Endothelial cell of hepatic sinusoid (primary cell): ENCODE measurements at regions not wholly inside any gene's neighbourhood (a gene's known extent, or its start where the extent isn't known, plus 50 kb on each side); places are given as distances from the start of the nearest gene placed in this dataset.

ENCODE experiments used
- in situ Hi-C: cut with HindIII; loops from 2 replicates; pipeline ENCODE4 v1.10.0; 2017; ENCODE audit warnings: low sequenced_read_pairs

- in situ Hi-C loops: no loop called here
These were observed 158.7 kb upstream of the ZNF507 start for GRCh38 chr19:32186542-32187330.

GRCh38 chr19:32188921-32189320 lies 156.5 kb upstream of the ZNF507 start:
- in situ Hi-C loops: no loop called here

GRCh38 chr19:32189956-32190706 lies 155.3 kb upstream of the ZNF507 start:
- in situ Hi-C loops: no loop called here

- in situ Hi-C loops: no loop called here
These were observed 153.5 kb upstream of the ZNF507 start for GRCh38 chr19:32191921-32192320.

GRCh38 chr19:32195706-32196610 lies 149.5 kb upstream of the ZNF507 start:
- in situ Hi-C loops: no loop called here

GRCh38 chr19:32196690-32197420 lies 148.6 kb upstream of the ZNF507 start:
- in situ Hi-C loops: no loop called here

- in situ Hi-C loops: no loop called here
These were observed 147.2 kb upstream of the ZNF507 start for GRCh38 chr19:32197896-32198882.

GRCh38 chr19:32199501-32200040 lies 145.8 kb upstream of the ZNF507 start:
- in situ Hi-C loops: no loop called here

GRCh38 chr19:32200312-32201038 lies 144.9 kb upstream of the ZNF507 start:
- in situ Hi-C loops: no loop called here

- in situ Hi-C loops: no loop called here
These were observed 144.2 kb upstream of the ZNF507 start for GRCh38 chr19:32201211-32201610.

- in situ Hi-C loops: no loop called here
These were observed 143.8 kb upstream of the ZNF507 start for GRCh38 chr19:32201636-32202051.

GRCh38 chr19:32202244-32202643 lies 143.2 kb upstream of the ZNF507 start:
- in situ Hi-C loops: no loop called here

GRCh38 chr19:32203161-32203560 lies 142.2 kb upstream of the ZNF507 start:
- in situ Hi-C loops: no loop called here

GRCh38 chr19:32206065-32206464 lies 139.3 kb upstream of the ZNF507 start:
- in situ Hi-C loops: no loop called here

- in situ Hi-C loops: no loop called here
These were observed 137.3 kb upstream of the ZNF507 start for GRCh38 chr19:32208060-32208459.

- in situ Hi-C loops: no loop called here
These were observed 126.0 kb upstream of the ZNF507 start for GRCh38 chr19:32219392-32219791.

GRCh38 chr19:32219881-32220472 lies 125.4 kb upstream of the ZNF507 start:
- in situ Hi-C loops: no loop called here

GRCh38 chr19:32220951-32221350 lies 124.5 kb upstream of the ZNF507 start:
- in situ Hi-C loops: no loop called here
